ENCODE measurements at regions not wholly inside any gene's neighbourhood (a gene's known extent, or its start where the extent isn't known, plus 50 kb on each side); places are given as distances from the start of the nearest gene placed in this dataset.

- TF ChIP-seq, protein P1, sequence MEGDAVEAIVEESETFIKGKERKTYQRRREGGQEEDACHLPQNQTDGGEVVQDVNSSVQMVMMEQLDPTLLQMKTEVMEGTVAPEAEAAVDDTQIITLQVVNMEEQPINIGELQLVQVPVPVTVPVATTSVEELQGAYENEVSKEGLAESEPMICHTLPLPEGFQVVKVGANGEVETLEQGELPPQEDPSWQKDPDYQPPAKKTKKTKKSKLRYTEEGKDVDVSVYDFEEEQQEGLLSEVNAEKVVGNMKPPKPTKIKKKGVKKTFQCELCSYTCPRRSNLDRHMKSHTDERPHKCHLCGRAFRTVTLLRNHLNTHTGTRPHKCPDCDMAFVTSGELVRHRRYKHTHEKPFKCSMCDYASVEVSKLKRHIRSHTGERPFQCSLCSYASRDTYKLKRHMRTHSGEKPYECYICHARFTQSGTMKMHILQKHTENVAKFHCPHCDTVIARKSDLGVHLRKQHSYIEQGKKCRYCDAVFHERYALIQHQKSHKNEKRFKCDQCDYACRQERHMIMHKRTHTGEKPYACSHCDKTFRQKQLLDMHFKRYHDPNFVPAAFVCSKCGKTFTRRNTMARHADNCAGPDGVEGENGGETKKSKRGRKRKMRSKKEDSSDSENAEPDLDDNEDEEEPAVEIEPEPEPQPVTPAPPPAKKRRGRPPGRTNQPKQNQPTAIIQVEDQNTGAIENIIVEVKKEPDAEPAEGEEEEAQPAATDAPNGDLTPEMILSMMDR (IDR thresholded peaks at IDR 0.05; ENCODE audit: low read depth, low read length, poor library complexity, severe bottlenecking): no peak
- no peak for TF ChIP-seq EZH2phosphoT487 (IDR thresholded peaks at IDR 0.05; ENCODE audit: borderline replicate concordance, low read length)
Measured at GRCh38 chr1:178574345-178574744, 61.4 kb downstream of the TEX35 start.
